NCI-H2107 treated with DMSO at 0.1 percent for 48 hours (cell line): ENCODE measurements at regions not wholly inside any gene's neighbourhood (a gene's known extent, or its start where the extent isn't known, plus 50 kb on each side); places are given as distances from the start of the nearest gene placed in this dataset.

Experiments used
- DNase-seq: peaks from one replicate; lab custom pipeline; 2025; ENCODE audit not compliant: unreplicated experiment; lab: John Stamatoyannopoulos, UW

GRCh38 chr7:21024485-21024867 lies 237.8 kb upstream of the SP8 start:
- no peak for DNase-seq

GRCh38 chr7:21028186-21028585 lies 241.5 kb upstream of the SP8 start:
- DNase-seq = peak; percentile 84

- peak; percentile 71 for DNase-seq
These were observed 241.9 kb upstream of the SP8 start for GRCh38 chr7:21028599-21028998.

GRCh38 chr7:21029006-21029405 lies 242.3 kb upstream of the SP8 start:
- DNase-seq = no peak

- DNase-seq = no peak
These were observed 243.7 kb upstream of the SP8 start for GRCh38 chr7:21030237-21030871.

DNA sequence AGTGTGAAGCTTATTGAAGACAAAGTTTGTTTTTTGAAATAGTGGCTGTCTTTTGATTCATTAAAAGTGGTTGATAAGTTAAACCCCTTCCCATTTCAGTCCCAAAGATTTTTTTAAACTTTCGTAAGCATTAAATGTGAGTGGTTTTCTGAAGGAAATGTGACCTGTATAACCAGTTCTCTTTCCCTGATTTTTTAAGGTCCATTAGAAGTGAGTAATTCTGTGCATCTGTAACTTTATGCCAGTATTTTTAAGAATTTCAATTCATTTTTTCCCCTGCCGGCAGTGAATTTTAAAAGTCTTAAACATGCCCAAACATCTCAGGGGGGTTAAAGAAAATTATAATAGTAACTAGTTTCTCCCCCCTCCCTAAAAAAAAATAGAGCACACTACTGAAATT lies 254.6 kb upstream of the SP8 start:
- no peak for DNase-seq

GRCh38 chr7:21041666-21042065 lies 255.0 kb upstream of the SP8 start:
- no peak for DNase-seq

- no peak for DNase-seq
These were observed 257.7 kb upstream of the SP8 start for GRCh38 chr7:21044384-21044783.

DNA sequence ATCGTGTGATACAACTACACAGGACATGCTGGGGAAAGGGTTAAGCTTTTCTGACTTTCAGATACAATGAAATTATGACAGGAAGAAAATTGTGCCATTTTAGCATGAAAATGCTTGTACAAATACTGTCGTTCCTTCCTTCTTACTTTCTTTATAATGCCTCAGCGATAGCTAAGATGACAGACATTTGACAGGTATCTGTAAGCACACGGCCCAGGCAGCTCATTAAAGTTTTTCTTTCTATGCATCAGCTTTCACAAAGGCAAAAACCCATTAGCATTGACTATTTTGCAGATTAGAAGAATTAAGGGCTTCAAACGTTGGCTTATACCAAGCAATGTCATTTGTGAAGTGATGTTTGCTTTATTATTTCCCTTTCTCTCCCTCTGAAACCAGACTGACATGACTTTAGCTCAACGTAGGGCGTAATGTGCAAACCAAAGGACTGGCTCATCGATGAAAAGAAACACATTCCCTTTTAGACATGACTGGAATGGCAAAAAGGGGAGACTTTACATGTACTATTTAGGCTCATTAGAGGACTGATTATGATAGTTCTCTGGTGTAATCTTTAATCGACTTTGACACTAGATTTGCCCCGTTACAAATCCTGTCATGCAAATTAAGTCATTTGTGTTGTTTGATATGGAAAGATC lies 258.4 kb upstream of the SP8 start:
- no peak for DNase-seq

GRCh38 chr7:21051865-21052264 lies 265.2 kb upstream of the SP8 start:
- DNase-seq = no peak

GRCh38 chr7:21054427-21055112 lies 267.9 kb upstream of the SP8 start:
- DNase-seq = no peak

GRCh38 chr7:21059069-21059468 lies 272.4 kb upstream of the SP8 start:
- DNase-seq = no peak

- no peak for DNase-seq
These were observed 276.4 kb upstream of the SP8 start for GRCh38 chr7:21063106-21063505.

DNA sequence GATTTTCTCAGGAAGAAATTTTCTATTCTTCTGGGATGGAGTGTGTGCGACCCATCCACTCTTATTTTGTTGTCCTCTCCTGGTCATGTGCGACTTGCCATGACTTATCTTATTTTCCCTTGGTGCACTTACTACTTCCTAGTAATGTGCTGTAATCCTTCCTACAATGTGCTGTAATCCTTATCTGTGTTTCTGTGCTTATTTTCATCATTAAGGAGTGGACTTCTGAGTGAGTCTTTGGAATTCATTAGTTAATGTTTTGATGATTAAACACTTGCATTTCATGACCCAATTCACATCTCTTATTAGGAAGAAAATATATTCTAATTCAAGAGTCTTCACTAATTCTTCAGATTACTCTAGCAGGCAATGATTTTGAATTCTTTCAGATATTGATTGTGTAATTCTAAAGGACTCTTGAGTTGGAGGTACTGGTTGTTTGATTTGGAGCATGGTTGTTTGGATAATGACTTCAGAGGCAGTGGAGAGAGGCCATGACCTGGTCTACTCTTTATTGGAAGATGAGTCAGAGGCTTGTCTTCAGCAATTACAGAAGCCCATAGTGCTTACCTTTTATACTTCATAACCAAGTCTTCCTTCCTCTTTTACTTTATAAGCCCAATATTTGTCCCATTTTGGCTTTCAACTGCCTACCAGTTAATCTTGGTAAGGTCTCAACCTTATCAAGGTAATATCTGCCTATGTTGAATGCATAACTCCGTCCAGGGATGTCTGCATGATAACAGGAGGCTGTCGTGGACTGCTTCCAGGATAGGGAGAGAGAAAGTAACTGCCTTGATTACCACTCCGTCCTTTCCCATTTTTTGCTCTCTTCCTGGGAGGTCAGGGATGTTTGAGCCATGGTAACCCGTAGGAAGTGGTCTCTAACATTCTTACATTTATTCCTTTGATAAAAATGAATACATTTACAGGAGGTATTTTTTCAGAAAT lies 278.3 kb upstream of the SP8 start:
- DNase-seq = no peak

DNA sequence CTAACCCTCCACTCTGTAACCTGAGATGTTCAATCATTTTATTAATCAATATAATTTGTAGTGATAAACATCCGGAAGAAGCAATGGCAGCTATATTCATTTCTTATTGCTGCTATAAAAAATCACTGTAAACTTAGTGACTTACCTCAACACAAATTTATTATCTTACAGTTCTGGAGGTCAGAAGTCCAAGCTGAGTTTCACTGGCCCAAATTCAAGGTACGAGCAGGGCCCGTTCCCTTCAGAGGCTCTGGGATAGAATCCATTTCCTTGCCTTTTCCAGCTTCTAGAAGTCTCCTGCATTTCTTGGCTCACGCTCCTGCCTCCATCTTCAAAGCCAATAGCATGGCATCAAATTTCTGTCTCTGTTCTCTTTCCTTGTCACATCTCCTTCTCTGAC lies 279.5 kb upstream of the SP8 start:
- DNase-seq = no peak

DNA sequence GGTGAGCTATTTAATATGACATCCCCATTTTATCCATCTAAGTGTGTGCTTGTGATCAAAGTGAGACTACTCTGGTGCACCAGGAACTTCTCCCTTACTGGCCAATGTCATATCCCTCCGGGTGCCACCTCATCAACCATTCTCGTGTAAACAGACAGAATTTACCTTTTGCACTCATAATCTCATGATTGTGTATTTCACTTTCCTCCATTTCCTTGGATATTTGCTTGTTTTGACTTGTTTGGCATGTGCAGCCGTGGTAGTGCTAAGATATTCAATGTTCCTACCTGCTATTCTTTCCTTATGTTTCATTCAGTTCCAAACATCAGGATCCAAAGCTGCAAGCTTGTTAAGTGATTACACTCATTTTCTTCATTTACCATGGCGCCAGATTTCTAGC lies 280.5 kb upstream of the SP8 start:
- DNase-seq = no peak

DNA sequence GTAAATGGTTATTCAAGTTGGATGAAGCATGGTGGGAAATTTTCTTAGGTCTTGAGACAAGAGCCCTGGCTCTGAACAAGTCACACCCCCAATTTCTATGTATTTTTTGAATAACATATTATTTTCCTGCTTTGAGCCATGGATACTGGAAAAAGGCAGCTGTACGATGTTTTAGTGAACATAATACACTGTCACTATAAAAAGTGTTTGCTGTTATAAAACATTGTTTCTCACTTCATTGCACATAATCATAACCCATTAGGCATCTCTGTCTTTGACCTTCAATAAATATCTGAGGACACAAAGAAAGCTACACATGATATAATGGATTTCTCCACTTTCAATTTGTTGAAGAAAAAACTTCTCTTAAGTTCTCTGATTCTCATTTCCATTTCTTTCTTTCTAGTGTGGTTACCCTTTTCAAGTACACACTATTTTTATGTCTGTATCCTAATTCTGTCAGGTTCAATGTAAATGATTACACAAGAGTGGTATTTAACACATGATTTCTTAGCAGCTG lies 283.9 kb upstream of the SP8 start:
- DNase-seq = no peak

DNA sequence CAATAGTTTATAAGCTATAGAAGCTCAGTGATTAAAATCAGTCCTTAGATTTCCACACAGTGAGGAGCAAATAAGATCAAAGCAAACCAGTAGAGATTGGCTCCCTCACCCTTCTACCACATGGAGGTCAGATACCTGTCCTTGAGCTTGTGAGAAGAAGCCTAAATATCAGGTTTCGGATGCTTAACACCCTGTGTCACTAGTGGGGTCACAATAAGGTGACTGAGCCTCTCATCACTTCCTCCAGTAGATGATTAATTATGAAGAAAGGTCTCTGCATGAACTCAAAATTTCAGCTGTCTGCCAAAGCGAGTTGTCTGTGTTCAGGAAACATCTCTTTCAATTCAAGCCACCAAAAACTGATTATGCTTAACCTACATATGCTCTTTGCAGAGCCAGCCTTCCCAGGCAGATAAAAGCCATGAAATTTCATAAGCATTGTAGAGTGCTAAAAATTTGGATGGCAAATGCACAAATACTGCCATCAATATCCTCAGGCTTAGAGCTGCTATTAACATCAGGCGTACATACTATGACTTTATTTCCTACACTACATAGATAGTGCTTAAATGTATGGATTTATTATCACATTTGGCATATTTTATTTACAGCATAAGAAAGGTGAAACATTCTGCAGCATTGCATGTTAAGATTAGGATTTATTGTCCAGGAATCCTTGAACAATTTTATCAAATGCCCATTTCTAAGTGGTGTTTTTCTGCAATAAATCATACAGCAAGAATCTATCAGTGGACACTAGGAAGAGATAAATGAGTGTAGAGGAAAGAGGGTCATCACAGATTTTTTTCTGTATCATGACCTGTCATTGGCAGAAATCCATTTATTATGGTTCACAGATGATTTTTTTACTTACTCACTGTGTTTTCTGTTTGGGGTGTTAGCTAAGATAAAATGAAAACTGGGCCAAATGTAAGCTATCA lies 285.1 kb upstream of the SP8 start:
- no peak for DNase-seq

- DNase-seq = peak; percentile 91
These were observed 289.4 kb upstream of the SP8 start for GRCh38 chr7:21076054-21076453.

DNA sequence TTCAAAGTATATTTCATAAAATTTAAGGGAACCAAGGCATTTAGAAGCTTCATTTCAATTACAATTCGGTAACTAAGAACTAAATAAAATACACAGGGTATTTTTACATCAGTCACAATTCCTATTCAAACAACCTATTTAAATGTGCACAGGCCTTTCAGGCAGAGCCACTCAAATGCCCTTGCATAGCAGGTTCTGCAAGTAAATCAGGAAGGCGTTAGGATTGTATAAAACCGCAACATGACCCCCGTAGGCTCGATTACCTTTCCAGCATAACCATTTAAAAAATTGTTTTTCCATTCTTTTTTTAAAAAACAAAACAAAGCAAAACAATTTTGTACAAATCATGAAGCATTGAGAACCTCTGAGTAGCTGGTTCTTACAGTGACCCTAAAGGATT lies 289.9 kb upstream of the SP8 start:
- DNase-seq = no peak
